H54 (cell line): ENCODE measurements at regions not wholly inside any gene's neighbourhood (a gene's known extent, or its start where the extent isn't known, plus 50 kb on each side); places are given as distances from the start of the nearest gene placed in this dataset.
"Not testable (repeated sequence)": the region's sequence is repeated elsewhere in the genome, so short reads cannot be mapped to it uniquely, and the experiment has no call there.

Experiments
- DNase-seq: peaks from one replicate; pipeline ENCODE4 v3.0.0; 2011; ENCODE audit warnings: low spot score, mixed read lengths; ENCODE audit not compliant: insufficient read length
- FAIRE-seq: peaks from 3 replicates; lab custom pipeline; 2011; peaks lifted over from hg19 to GRCh38; lab: Jason Lieb, UNC
- POLR2A ChIP-seq: IDR thresholded peaks from 2 replicates; pipeline ENCODE4 v1.6.1; 2011; ENCODE audit warnings: low read depth, mild to moderate bottlenecking, low read length

DNA sequence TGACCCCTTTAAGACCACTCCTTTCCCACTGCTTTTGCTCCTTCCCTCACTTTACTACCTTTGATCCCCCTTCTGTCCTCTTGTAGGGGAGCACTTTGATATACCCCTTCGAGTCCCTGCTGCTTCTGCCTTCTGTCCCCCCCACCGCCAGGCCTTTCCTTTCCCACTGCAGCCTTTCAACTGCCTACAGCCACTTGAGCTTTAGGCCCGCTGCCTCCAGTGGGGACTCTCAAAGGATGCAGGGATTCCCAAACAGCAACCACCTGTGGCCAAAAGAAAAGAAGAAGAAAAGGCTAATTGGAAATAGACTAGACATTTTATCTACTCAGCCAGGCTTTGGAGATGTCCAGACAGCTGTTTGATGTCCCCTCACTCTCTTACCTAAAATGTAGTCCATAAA, 77.0 kb upstream of the DTNBP1 start:
- DNase-seq = no peak
- no peak for TF ChIP-seq POLR2A
- no peak for FAIRE-seq

DNA sequence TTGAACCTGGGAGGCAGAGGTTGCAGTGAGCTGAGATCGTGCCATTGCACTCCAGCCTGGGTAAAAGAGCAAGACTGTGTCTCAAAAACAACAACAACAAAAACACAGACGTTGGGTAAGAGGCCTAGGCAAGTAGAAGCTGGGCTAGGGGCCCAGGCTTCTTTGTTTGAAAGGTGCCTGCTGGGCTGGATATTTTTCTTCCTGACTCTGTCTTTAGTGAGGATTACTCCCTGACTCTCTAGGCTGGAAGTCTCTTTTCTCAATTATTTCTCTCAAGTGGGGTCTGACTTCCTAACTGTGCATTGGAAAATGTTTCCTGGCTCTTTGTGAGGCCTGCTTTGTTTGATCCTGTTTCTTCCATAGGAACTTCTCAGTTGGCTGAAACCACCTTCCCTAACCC, 76.5 kb upstream of the DTNBP1 start:
- DNase-seq (no peak), FAIRE-seq (no peak)
- no peak for TF ChIP-seq POLR2A

DNA sequence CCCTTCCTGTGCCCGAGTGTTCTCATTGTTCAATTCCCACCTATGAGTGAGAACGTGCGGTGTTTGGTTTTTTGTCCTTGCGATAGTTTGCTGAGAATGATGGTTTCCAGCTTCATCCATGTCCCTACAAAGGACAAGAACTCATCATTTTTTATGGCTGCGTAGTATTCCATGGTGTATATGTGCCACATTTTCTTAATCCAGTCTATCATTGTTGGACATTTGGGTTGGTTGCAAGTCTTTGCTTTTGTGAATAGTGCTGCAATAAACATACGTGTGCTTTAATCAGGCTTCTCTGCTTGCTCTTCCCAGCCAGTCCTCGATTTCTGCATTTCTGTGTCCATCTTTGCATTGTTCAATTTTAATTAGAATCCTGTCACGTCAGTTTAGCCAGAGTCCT, 75.4 kb upstream of the DTNBP1 start:
- DNase-seq, FAIRE-seq: not testable (repeated sequence)

DNA sequence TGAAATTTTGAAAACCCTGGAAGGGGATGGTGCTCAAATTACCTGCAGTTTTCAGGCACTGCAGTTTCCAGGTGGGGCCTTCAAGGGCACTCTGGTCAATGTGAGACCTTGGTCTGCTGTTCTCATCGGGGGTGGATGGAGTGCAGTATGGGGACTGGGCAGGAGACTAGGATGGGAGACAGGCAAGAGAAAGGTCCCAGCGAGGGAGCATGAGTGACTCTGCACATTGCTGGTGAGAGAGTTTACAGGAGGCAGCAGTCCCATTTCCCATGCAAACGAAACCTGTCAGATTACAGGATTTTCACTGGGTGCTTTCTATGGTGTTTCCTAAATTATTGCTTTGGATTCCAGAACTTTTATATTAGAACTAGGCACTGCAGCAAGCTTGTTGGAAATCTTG, 73.5 kb upstream of the DTNBP1 start:
- DNase-seq (no peak), FAIRE-seq (no peak)
- no peak for TF ChIP-seq POLR2A

DNA sequence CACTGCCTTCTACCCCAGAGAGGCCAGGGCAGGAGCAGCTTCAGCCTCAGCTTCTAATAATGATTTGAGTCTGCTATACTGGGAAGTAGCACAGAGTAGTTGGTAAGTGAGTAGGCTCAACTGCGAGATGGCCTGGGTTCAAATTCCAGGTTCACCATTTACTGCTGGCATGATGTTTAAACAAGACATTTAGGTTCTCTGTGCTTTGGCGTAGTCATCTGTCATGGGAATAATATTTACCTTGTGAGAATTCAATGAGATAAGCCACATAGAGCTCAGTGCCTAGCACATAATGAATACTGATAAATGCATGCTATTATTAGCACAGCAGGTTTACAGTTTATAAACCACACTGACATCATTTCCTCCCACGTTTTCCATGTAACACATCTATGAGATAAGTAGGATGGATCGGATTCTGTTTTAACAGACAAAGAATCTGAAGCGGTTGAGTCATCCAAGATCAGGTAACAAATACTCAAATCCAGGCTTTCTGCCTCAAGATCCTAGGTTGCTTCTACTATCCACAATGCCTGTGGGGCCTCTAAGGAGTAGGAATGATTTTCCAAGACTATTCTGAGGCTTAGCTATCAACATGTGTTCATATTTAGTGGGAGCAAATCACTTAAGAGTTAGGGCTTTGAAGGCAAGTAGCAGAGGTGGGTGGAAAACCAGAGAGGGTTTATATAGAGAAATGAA, 72.9 kb upstream of the DTNBP1 start:
- DNase-seq = no peak
- FAIRE-seq = no peak

DNA sequence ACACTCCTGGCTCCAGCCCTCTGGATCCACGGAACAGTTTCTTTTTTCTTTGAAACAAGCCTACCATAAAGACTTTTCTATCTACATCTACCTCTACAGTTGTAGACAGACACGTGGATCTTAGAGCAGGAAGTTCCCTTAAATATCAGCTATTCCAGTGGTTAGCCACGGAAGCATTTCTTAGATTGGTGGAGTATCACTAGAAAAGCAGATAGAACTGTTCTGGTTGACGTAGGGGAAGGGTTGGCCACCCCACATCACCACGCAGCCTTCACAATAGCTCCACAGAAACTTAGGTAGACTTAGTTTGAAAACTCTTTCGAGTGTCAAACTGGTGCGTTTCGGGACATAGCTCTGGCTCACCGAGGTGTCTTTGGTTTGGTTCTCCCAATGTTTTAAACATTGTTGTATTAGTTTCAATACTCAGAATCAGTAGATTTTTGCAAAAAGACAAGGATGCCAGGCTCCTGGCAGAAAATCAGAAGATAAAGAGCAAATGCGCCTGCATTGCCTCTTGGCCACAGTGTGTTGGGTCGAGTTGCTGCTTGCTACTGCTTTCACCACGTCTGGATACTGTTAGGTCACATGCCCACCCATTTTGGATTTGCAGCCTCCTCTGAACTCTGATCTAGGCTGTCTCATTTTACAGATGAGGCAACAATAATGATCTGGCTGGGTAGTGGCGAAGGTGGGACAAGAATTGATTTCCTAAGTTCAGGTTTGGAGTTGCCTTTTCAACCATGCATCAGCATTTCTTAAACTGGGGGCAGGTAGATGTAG, 71.5 kb upstream of the DTNBP1 start:
- FAIRE-seq = no peak

More for the DNA sequence above, 72.9 kb upstream of the DTNBP1 start:
- no peak for TF ChIP-seq POLR2A

DNA sequence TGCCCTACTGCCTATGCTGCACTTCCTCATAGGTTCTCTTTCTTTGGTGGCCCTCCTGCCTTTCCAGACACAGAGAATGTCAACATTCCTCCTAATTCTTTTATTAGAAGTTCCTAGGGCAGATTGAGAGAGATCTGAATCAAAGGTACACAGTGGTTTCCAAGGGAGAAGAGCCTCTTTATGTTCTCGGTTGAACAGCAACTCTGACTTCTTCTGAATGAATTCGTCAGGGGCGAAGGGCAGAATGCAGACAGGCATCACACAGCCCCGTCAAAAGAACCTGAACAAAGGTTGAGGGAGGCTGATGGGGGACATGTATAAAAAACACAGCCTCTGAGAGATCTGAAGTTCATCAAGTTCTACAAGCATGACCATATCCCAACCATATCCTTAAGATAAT, 68.1 kb upstream of the DTNBP1 start:
- DNase-seq (no peak), FAIRE-seq (no peak)
- no peak for TF ChIP-seq POLR2A

More for the DNA sequence above, 71.5 kb upstream of the DTNBP1 start:
- DNase-seq = no peak
- TF ChIP-seq POLR2A = no peak

DNA sequence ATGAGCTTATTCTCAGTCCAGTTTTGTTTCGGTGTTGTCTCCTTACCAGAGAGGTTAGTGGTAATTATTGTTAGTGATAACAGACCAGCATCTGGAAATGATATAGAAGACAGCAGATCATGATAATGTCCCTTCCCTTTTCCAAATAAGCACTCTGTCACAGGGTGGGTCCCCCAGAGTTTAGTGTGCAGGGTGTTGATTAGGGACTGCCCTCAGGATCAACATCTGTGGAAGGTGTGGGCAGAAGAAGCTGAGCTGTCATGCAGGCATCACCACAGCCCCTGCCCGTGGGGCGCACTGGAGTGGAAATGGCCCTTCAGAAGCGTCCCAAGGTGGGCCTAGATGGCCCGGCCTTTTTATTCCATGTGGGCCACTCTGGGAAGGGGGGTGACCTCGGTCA, 67.6 kb upstream of the DTNBP1 start:
- no peak for TF ChIP-seq POLR2A
- FAIRE-seq (no peak), DNase-seq (no peak)

DNA sequence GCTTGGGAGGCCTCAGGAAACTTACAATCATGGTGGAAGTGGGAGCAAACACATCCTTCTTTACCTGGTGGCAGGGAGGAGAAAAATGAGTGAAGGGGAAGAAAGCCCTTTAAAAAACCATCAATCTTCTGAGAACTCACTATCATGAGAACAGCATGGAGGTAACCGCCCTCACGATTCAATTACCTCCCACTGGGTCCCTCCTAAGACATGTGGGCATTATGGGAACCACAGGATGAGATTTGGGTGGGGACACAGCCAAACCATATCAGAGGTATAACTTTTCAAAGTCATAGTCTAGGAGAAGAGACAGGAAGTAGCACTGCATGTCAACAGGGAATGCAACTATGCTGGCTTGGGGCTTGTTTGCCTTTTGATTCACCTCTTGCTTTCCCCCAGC, 59.9 kb upstream of the DTNBP1 start:
- DNase-seq (no peak), FAIRE-seq (no peak)
- no peak for TF ChIP-seq POLR2A

DNA sequence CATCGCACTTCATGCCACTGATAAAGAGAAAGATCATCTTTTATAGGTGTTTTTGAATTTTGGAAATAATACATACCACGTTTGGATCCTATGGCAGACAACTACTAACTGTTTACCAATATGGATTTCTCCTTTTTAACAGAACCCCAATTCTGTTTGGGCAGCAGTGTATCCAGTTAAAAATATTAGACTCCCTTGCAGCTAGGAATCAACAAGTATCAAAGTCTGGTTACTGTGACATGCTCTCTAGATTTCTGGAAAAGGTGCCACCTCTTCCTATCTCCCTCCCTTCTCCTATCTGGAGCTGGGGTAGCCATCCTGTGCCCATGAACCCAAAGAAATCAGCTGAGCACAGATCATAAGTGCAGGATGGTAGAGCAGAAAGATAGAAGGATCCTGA, 54.1 kb upstream of the DTNBP1 start:
- no peak for TF ChIP-seq POLR2A
- FAIRE-seq (no peak), DNase-seq (no peak)

DNA sequence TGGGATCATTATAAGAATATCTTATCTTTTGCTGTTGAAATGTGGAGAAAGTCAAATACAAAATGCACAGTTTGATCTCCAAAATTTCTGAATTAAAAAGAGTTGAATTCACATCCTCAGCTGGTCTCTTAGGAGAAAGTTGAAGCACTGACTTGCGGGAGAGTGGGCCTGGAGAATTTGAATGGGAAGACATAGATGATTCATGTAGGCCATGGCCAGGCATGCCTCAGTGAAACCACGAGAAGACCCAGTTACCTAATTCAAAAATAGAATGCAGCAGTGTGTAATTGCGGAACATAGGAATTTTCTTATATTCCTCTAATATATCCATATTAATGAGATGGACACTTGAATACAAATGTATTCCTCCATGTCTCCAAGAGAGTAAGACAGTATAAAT, 53.0 kb upstream of the DTNBP1 start:
- FAIRE-seq = no peak
- DNase-seq = no peak
- no peak for TF ChIP-seq POLR2A

DNA sequence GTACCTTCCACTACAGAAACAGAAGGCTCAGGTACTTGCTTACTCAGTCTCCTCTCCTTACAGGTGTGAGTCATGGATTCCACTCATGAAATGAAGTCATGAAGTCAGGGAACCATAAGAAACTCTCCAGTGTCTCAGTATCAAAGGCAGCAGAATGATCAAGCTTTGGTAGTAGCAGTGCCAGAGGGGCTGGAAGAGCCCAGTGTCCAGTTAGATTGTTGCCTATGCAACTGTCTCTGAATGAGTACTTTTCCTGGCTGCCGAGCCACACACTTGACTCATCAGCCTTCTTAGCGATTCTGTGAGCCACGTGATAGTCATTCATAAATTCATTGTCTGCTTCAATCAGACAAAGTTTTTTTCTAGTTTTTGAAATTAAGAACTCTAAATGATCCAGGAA, 52.2 kb upstream of the DTNBP1 start:
- FAIRE-seq = no peak
- no peak for TF ChIP-seq POLR2A
- no peak for DNase-seq

DNA sequence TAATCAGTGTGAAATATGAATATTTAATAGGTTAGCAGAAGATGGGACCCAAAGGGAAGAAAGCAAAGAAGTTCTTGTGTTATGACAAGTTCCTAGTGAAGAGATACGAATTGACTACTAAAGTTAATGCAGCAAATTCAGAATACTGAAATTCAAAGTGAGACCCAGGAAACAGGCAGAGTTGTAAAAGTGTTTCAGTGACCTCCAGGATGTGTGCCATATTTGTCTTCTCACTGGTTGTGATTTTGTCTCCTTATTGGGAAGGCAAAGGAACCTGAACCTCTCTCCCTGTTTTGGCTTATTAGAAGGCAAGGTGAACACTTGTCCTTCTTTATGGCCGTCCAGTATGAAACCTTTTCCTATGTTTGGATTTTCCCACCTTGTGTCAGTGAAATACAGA, 51.8 kb upstream of the DTNBP1 start:
- FAIRE-seq (no peak), DNase-seq (no peak)
- no peak for TF ChIP-seq POLR2A

DNA sequence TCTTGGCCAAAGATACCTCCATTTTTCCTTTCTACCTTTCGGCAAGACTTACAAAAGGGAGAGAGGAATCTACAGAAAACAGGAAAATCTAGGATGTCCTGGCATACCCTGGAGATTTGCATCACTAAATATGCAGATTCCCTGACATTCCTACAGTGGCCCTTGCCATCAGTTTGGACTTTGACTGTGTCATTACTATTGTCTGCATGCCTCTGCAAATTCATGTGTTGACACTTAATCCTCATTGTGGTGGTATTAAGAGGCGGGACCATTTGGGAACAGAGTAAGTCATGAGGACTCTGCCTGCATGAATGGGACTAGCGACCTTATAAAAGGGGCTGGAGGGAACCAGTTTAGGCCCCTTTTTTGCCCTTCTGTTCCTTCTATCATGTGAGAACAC, 50.5 kb upstream of the DTNBP1 start:
- FAIRE-seq (no peak), DNase-seq (no peak)
- TF ChIP-seq POLR2A = no peak

DNA sequence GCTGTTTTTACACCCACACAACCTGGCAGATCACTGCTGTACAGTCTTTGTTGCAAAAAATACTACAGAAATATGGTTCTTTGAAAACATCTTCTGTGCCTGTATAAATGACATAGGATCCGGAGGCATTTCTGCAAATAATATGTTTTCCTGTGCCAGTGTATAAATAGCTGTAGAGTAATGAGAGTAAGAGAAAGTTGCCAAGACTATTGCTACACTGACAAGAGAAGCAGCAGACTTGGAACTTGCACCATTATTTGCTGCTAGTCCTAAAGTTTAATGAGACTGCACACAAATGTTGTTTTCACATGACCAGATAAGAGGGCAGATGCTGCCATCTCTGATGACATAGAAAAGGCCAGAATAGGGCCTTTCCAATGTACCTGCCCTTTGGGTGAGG, 50.0 kb upstream of the DTNBP1 start:
- TF ChIP-seq POLR2A = no peak
- no peak for DNase-seq
- no peak for FAIRE-seq
